ENCODE measurements at regions not wholly inside any gene's neighbourhood (a gene's known extent, or its start where the extent isn't known, plus 50 kb on each side); places are given as distances from the start of the nearest gene placed in this dataset.
"Not testable (repeated sequence)": the region's sequence is repeated elsewhere in the genome, so short reads cannot be mapped to it uniquely, and the experiment has no call there.

DNA sequence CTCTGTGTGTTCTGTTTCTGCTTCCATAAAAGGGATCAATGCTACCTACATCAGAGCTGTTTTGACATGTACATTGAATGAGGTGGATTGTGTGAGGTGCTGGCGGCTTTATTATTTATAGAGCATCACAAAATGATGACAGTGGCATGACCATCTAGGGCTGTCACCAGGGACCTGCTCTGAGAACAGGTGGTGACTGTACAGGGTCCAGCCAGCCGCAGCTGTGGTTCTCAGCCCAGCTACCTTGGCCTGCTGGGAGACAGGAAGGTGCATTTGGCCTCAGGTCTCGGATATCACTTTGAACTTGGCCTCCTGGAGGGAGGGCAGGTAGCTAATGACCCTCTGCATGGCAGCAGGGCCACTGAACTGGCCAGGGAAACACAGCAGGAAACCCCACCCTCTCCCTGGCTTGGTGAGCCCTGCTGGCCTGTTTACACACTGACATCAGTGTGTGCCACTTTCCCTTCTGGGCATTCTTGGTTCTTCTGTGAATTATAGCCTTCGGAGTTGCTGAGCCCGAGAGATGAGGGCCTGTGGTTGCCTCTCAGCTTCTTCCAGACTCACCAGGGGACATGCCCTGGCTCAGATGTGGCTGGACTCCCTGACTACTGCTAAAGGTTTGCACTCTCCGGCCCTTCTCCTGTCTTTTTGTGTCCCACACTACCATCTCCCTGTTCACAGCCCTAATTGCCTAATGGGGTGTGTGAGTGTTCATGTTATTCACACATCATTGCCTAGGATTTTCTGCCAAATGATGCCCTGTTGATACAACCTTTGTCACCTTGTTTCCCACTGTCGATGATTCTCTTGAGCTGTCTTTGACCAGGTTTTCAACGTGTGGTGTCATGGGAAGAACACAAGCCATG is 109.2 kb upstream of the RAB12 start:
- DNase-seq (ENCODE audit: low read depth) = no peak

DNA sequence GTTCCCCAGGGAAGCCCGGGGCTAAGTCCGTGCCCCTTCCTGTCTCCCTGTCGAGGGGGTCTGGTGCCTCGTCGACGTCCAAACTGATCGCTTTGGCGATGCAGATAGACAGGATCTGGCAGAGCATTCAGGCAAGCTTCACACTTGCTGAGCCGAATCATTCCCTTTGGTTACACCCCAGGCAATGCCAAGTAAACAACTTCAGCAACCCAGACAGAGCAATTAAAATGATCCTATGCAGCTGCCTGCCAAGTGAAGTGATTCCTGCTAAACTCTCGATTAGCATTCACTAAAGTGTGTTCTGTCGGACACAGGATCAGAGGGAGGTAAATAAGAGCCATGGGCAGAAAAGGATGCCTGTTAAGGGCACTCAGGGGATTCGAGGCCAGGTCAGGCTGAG is 108.2 kb upstream of the RAB12 start:
- DNase-seq (ENCODE audit: low read depth) = no peak

DNA sequence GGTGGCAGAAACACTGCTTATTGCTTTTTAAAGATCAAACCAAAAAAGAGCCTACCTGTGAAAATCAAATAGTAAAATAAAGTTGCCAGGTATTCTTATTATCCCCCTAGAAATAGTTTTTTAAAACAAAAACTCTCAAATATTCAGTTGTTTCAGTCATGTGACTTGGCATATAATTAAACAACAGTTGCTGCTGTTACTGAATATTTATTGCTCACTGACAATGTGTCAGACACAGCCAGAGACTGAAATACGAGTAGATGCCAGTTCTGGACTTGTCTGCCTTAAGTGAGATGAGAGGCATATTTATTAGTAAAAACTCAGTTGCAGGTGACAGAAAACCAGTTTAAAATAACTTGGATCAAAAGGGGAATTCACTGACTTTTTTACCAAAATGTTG is 106.0 kb upstream of the RAB12 start:
- DNase-seq (ENCODE audit: low read depth) = no peak

DNA sequence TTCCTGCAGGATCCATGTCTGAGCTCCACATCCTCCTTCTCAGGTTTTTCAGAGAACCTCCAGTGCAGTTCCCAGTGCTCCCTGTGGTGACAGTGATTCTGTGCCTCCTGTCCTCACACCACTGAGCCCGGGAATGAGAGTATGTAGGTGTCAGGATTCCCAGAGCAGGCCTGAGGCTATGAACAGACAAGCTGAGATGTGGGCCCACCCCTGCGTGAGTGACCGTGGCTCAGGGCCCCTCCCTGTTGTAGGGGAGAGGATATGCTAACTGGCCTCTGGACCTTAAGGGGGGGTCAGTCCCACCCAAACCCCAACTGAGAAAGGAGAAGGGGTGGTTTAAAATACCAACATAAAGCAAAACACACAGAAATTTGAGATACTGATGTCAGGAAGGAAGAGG is 104.8 kb upstream of the RAB12 start:
- DNase-seq (ENCODE audit: low read depth) = no peak

DNA sequence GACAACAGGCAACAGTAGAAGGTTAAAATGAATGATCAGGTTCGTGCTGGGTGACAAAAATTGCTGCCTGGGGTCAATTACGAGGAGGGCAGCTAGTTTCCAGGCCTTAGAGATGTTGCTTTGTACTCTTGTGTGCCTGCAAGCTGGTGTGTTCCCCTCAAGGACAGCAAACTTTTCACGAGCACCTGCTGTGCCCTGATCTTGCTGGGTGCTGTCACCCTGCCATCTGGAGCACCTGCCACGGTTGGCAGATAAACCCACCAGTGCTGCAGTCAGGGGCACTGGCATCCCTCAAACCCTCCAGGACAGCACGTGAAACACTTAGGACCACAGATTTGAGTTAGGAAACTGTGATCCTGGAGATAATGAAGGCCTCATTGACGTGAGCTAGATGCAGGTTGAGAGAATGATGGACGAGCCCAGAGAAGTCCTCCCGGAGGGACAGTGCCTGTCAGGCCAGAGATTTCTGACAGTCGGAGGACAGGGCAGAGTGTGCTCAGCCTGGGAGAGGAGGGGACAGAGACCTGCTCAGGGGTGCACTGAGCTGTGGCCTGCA is 104.3 kb upstream of the RAB12 start:
- DNase-seq (ENCODE audit: low read depth) = no peak

DNA sequence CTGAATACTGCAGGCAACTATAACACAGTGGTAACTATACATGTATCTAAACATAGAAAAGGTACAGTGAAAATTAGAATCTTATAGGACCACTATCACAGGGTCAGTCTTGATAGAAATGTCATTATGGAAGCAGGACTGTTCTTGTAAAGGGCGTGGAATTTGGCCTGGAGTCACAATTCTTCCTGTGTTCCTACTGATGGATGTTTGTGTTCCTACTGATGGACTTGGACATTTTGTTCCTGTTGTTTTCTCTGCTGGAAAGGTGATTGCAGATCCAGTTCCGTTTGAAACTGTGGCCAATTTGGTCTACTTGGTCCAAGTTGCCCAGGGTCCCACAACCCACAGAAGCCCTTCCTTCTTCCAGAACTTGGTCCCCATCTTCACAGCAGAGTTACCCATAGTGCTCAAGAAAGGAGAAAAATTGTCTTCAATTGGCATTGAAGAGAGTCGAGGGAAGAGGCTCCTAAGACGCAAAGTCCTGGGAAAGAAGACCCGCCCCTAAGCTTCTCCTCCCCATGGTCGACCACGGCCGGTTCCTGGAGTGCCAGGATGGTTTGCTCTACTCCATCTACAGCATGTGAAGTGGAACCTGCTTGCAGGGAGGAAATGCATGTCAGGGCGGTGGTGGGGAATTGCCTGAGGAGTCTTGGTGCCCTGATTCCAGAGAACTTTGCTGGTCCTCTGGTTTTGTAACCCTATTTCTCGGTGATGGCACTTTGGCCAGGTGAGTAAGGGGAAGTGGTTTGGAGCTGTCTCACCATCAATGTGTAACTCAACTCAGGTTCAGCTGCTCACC is 102.8 kb upstream of the RAB12 start:
- DNase-seq (ENCODE audit: low read depth) = no peak

DNA sequence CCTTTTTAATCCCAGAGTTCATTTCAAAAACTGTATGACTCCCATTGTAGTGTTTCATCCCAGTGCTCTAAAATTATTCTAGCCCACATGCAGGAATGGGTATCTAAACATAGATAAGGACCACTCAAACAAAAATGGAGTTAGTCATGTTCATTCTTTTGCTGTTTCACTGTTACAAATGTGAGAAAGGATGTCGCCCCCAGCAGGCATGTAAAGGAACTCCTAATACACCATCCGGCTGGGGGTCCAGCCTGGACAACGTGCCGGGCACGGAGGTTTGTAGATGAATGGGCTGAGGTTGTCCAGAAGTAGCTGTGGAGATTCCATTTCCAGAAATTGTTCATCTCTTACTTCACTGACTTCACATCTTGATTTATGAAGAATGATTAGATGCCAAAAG is 101.9 kb upstream of the RAB12 start:
- DNase-seq (ENCODE audit: low read depth) = no peak

DNA sequence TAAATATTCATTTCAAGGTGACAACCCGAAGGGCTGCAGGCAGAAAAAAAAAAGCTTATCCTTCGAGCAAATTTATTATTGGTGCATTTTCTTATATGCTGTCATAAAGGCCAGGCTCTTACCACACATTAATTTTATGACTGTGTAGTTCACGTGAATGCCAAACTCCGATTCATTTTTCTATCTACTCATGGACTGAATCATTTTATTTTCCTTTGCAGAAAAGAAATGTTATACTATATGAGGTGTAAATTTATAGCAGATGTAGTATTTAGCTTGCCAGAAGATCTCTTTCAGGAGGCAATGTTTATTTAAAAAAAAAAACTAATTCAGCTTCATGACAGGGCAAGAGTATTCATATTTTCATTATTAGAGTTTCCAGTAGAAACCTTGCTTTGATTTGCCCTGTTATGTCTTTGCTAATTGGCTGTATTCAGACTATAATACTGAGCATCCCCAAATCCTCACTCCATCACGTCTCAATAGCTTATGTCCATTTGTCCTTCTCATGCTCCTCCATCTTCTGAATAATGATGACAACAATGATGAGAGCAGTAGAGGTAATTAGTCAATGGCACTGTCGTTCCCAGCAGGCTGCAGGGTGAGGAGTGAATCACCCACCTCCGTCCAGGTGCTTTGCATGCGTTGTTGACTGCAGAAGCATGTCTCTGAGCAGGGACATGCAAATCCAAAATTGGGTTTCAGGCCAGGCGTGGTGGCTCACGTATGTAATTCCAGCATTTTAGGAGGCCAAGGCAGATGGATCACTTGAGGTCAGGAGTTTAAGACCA is 101.1 kb upstream of the RAB12 start:
- no peak for DNase-seq (ENCODE audit: low read depth)

DNA sequence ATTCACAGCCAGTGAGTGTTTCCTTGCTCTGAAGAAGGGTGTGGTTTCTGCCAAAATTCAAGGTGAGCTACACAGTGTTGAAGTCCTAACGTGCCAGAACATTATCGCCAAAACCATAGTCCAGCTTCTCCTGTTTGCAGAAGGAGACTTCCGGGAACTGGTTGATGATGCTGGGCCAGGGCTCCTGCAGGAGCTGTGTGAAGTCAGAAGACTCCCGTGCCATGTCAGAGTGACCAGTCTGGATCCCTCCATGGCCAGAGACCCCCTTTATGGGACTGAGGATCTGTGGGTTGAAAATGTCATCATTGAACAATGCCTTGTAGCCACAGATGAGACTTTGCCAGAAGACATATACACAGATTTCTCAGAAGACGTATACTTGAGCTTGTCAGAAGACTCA is 96.0 kb upstream of the RAB12 start:
- no peak for DNase-seq (ENCODE audit: low read depth)

DNA sequence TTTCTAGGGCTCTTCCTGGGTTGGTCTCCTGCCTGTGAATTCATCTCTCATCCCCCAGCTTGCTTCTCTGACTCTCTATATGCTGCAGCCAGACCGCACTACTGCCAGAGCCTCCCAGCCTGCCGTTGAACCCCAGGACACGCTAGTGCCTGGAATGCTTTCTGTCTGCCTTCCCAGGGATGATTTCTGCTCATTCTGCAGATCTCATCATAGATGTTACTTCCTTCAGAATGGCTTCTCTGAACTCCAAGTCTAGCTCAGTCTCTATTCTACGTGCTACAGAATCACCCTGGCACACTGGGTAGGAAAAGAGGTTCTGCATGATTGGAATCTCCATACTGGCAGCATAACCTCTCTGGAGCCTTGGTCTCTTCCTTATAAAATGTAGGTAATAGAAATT is 94.8 kb upstream of the RAB12 start:
- no peak for DNase-seq (ENCODE audit: low read depth)

DNA sequence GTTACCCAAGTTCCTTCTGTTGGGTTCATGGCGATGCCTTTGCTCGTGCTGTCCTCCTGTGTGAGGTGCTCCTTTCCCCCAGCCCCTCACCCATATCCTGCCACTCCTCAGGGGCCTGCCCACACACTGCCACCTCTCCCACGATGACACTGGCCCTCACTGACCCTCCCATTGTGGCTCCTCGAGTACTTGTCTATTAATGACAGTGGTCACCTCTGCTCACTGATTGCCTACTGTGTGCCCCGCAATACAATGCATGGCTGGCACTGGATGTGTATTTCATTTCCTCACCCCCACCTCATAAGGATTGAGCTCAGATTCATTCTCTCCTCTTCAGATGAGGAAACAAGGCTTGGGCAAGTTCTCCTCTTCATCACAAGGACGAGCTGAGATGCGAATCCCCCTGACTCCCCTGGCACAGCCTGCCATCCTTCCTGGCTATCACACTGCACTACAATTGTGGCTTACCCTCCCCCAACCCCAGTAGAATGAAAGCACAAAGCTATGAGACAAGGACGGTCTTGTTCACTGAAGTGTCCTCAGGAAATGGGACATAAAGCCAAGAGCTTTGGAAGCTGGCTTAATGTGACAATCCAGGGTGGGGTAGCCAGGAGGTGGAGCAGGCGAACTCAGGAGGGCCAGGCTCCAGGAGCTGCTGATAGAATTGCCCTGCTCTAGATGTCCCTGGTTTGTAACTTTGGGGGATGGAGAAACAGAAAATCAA is 93.9 kb upstream of the RAB12 start:
- no peak for DNase-seq (ENCODE audit: low read depth)

DNA sequence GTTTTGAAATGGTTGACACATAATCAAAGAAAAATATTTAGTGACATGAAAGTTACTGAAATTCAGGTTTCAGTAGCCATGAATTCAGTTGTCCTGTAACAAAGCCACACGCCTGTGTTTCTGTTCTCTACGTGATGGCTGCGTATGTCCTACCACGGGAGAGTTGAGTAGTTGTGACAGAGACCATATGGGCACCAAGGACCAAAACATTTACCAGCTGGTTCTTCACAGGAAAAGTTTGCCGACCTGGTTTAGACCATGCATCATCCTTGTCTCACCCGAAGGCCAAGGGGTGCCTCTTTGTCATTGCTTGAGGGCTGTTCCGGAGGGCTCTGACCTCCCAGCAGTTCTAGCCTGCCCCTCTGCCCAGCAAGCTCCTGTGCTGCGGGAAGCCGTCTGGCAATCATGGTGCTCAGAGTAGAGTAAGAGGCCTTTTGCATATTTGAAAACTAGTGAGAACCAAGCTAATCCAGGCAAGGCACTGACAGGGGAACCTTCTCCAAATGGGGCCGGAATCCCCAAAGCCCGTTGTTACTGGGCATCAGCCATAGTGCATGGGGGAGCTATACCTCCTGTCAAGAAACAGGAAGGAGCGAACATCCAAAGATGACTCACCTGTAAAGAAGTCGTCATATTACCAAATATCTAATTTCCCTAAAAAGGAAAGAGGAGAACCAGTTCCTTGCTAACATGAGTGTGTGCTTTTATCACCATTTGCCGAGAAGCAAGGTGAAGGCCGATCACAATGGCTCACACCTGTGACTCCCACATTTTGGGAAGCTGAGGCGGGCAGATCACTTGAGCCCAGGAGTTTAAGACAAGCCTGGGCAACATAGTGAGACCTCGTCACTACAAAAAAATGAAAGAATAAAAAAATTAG is 92.6 kb upstream of the RAB12 start:
- no peak for DNase-seq (ENCODE audit: low read depth)

DNA sequence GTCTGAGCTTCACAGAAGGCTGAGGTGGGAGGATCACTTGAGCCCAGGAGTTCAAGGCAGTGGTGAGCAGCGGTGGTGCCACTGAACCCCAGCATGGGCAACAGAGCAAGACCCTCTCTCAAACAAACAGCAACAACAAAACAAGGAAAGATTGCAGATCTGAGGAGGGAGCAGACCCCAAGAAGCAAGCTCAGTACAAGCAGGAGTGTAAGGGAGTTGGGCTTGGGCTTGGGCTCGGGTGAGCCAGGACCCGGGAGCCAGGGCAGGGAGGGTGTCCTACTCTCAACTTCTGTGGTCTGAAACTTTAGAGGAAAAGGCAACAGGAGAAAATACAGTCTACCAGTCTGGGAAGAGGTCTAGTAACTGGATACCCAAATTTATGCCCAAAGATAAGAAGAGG is 92.0 kb upstream of the RAB12 start:
- no peak for DNase-seq (ENCODE audit: low read depth)

DNA sequence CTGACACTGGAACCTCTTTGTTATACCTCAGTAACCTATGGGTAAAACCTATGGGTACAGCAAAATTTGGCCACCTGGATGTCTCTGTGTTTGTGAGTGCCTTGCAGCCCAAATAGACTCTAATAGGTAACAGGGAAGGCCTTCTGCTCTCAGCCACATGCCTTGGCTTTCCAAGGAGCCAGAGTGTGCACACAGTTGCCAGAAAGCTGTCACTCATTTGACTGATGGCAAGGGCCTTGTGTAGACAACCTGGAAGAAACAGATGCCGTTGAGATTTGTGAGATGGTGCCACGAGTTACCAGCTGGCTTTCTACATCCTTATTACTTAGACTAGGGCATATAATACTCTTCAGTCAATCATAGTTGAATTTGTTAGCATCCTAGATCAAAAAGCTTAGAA is 90.1 kb upstream of the RAB12 start:
- DNase-seq (ENCODE audit: low read depth) = no peak

DNA sequence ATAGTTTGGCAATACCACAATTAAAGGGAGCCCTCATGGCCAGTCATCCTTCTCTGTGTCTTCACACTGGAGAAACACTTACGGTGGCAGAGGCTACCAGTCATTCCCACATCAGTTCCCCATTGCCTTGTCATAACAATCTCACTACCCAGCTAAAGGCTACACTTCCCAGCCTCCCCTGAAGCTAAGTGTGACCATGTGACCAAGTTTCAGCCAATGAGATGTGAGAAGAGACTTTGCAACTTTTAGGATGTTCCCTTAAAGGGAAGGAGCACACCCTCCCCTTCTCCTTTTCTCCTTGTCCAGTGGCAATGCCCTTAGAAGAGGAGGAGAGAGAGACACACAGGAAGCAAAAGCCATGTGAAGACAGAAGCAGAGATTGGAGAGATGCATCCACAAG is 89.0 kb upstream of the RAB12 start:
- DNase-seq (ENCODE audit: low read depth) = no peak

DNA sequence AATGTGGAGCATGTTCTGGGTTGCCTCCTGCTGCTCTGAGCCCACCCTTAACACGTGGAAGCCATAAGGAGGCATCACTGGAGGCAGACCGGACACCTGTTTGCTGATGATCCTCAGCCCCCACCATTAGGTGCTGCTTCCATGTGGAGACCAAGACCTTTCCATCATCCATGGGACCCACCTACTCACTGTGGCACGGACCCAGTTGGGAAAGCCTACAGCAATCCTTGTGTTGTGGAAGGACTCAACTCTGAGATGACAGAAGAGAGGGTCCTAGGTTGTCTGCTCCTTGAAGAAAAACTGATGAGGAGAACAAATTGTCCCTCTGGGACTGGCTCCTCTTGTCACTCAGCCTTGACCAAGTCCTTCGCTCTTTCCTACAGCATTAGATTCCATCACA is 86.5 kb upstream of the RAB12 start:
- DNase-seq (ENCODE audit: low read depth) = no peak

DNA sequence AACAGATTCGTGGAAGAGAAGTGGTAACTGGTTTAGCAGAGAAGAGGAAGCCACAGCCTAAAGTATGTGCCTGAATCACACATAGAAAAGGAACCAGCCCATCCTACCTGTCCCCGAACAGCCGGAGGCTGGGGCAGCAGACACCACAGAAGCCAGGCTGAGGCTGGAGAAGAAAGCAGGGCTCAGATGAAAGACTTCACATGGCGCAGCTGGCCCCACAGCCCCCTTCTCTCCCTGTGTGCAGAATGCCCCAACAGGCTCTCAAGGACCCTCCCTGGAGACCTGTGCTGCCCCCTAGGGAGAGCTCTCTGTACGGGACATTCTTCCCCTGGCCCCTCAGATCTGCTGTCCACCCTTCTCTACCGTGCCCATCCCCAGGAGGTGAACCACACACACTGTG is 83.5 kb upstream of the RAB12 start:
- DNase-seq (ENCODE audit: low read depth) = no peak

DNA sequence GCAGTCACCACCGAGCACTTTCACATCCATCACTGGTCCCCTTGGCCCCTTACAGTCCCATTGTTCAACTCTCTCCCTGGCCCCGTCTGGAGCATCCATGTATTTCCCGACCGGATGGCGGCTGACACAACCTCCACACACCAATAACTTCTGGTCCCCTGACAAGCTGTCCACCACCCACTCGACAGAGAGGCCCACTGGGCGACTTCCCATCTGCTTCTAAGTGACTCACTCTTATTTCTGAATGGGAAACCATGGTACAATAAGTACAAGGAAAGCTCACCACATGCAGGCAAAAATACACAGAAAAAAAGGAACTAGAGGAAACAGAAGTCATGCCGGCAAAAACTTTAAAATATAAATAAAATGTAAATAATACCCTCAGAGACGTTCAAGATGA is 82.9 kb upstream of the RAB12 start:
- no peak for DNase-seq (ENCODE audit: low read depth)

DNA sequence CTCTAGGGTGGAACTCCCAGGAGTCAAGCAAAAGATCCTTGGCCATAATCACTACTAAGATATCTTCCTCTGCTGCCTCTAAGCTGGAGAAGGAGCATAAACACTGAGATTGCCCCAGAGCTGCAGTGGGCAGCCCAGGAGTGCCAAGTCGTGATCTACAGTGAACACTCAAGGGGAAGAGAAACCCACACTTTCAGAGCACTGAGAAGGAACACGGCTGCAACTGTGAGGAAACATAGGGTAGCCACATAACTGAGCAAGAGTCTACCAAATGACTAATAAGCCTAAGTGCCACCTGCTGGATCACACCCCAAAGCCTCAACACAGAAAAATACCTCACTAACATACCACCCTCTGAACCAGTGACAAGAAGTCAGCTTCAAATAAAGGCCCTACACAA is 79.6 kb upstream of the RAB12 start:
- no peak for DNase-seq (ENCODE audit: low read depth)

DNA sequence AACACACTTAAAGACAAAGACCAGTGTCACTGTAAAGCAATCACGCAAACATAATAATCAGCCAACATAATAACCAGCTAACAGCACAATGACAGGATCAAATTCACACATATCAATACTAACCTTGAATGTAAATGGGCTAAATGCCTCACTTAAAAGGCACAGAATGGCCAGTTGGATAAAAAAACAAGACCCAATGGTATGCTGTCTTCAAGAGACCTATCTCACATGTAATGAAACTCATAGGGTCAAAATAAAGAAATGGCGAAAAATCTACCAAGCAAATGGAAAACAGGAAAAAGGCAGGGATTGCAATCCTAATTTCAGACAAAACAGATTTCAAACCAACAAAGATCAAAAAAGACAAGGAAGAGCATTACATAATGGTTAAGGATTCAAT is 78.2 kb upstream of the RAB12 start:
- DNase-seq (ENCODE audit: low read depth) = not testable (repeated sequence)

DNA sequence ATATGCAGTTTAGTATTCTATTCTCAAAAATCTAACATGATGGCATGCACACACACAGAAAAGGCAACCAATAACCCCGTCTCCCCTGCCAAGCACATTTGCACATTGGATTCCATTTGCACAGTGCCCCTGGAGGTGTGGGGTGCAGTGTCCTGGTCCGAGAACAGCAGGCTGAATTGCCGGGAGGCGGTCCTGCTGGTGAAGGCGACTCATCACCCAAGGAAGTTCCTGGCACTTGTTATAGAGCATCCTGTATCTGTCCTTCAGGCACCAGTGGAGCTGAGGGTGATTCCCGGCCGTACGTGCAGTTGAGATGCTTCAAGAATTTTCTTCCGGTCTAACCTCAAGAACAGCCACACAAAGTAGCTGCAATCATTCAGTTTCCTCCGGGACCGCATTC is 73.0 kb upstream of the RAB12 start:
- DNase-seq (ENCODE audit: low read depth) = no peak

Measured in stimulated activated CD8-positive, alpha-beta memory T cell treated with anti-CD3 and anti-CD28 coated beads, Interleukin-15, amount 100 ng/mL, for 1 hour (primary cell).